ENCODE measurements at regions not wholly inside any gene's neighbourhood (a gene's known extent, or its start where the extent isn't known, plus 50 kb on each side); places are given as distances from the start of the nearest gene placed in this dataset.

- TF ChIP-seq CTCF (IDR thresholded peaks at IDR 0.05) (no peak), EP300 (IDR thresholded peaks at IDR 0.05) (no peak)
Measured at GRCh38 chr4:187617113-187617512, 378.5 kb upstream of the ZFP42 start.
